Naive thymus-derived CD4-positive, alpha-beta T cell (primary cell): ENCODE measurements at regions not wholly inside any gene's neighbourhood (a gene's known extent, or its start where the extent isn't known, plus 50 kb on each side); places are given as distances from the start of the nearest gene placed in this dataset.

ENCODE experiments used
- ATAC-seq: fragments of 150-1000 bp; cut with Tn5 transposase; 2 replicates; pipeline ENCODE4 v1.10.0; 2021; ENCODE audit warnings: mild to moderate bottlenecking, moderate library complexity
- CTCF ChIA-PET: fragments of 350-600 bp; sonication (Branson Sonifier 250); formaldehyde crosslinking; loops from one replicate; lab custom pipeline; 2021; ENCODE audit warnings: antibody characterized with exemption; lab: Charles Lee
- POLR2A ChIA-PET: fragments of 350-600 bp; sonication (Branson Sonifier 250); formaldehyde crosslinking; loops from one replicate; lab custom pipeline; 2021; ENCODE audit warnings: antibody characterized with exemption, inconsistent platforms; lab: Charles Lee
- DNase-seq, 9 donors: peaks; one replicate each; pipeline versions ENCODE4 v3.0.0 to v3.0.0-alpha.2; 2020 to 2022; ENCODE audit warnings: mixed read lengths in 1 of 9
- H3K27ac ChIP-seq: one replicate; pipeline ENCODE4 v1.7.0; 2013; ENCODE audit warnings: mild to moderate bottlenecking, low read depth, low read length, moderate library complexity
- H3K27me3 ChIP-seq, 2 donors: one replicate each; pipeline ENCODE4 v1.7.0; 2013; ENCODE audit warnings: low read length in 2 of 2, mild to moderate bottlenecking in 2 of 2, moderate library complexity in 2 of 2; ENCODE audit not compliant: control insufficient read depth in 2 of 2, insufficient read depth in 2 of 2
- H3K36me3 ChIP-seq, 3 experiments: 1 replicate in 2 of 3; 2 replicates in 1 of 3; pipeline ENCODE4 v1.7.0; 2013; ENCODE audit warnings: low read length in 3 of 3, mild to moderate bottlenecking in 3 of 3, moderate library complexity in 1 of 3; ENCODE audit not compliant: insufficient read depth in 3 of 3, control insufficient read depth in 2 of 3
- H3K4me1 ChIP-seq, 2 donors: one replicate each; pipeline ENCODE4 v1.7.0; 2013; ENCODE audit warnings: low read length in 2 of 2, mild to moderate bottlenecking in 2 of 2, moderate library complexity in 1 of 2; ENCODE audit not compliant: control insufficient read depth in 2 of 2, insufficient read depth in 2 of 2
- H3K4me3 ChIP-seq: 2 replicates; pipeline ENCODE4 v1.7.0; 2013; ENCODE audit warnings: mild to moderate bottlenecking, low read length
- H3K9me3 ChIP-seq, 3 experiments: 1 replicate in 2 of 3; 2 replicates in 1 of 3; pipeline ENCODE4 v1.7.0; 2013; ENCODE audit warnings: low read length in 3 of 3; ENCODE audit not compliant: control insufficient read depth in 2 of 3
- H3K27ac Mint-ChIP-seq, 9 donors: one replicate each; pipeline ENCODE4 v1.8.0; 2020 to 2022; ENCODE audit warnings: mixed read lengths in 9 of 9, mild to moderate bottlenecking in 8 of 9, moderate library complexity in 5 of 9, inconsistent platforms in 2 of 9
- H3K27me3 Mint-ChIP-seq, 5 donors: one replicate each; pipeline ENCODE4 v1.8.0; 2021 to 2022; ENCODE audit warnings: mixed read lengths in 5 of 5, mild to moderate bottlenecking in 1 of 5
- H3K36me3 Mint-ChIP-seq, 5 donors: one replicate each; pipeline ENCODE4 v1.8.0; 2020 to 2022; ENCODE audit warnings: mixed read lengths in 5 of 5, mild to moderate bottlenecking in 3 of 5, inconsistent platforms in 1 of 5
- H3K4me1 Mint-ChIP-seq, 7 donors: one replicate each; pipeline ENCODE4 v1.8.0; 2020 to 2022; ENCODE audit warnings: mixed read lengths in 7 of 7, mild to moderate bottlenecking in 3 of 7, inconsistent platforms in 1 of 7
- H3K4me3 Mint-ChIP-seq, 10 donors: one replicate each; pipeline ENCODE4 v1.8.0; 2020 to 2022; ENCODE audit warnings: mild to moderate bottlenecking in 10 of 10, mixed read lengths in 10 of 10, moderate library complexity in 6 of 10, inconsistent platforms in 2 of 10
- H3K9me3 Mint-ChIP-seq, 11 donors: one replicate each; pipeline ENCODE4 v1.8.0; 2020 to 2022; ENCODE audit warnings: mixed read lengths in 11 of 11, mild to moderate bottlenecking in 4 of 11, inconsistent platforms in 1 of 11, moderate library complexity in 1 of 11
- intact Hi-C, 2 donors: fragments of 100-400 bp; cut with micrococcal nuclease; formaldehyde crosslinking; loops; one replicate each; pipeline ENCODE4 v1.15.1; 2023

GRCh38 chr22:48588878-48589450 lies 1238.7 kb downstream of the BRD1 start:
- intact Hi-C loops = no loop called here
- Histone ChIP-seq H3K27me3 (no peaks in the 10 kb centered on the region), H3K36me3 (no peaks in the 10 kb centered on the region), H3K4me3 (no peak overlapping the region), H3K4me1 (no peaks in the 10 kb centered on the region), H3K27ac (no peak overlapping the region), H3K9me3 (no peaks in the 10 kb centered on the region)
- H3K9me3 Mint-ChIP-seq = no peaks in the 10 kb centered on the region
- H3K27me3 Mint-ChIP-seq = peaks cover 0 to 14% (median 4%) of the 10 kb centered on the region in 5 donors
- H3K4me3 Mint-ChIP-seq = no peak overlapping the region
- POLR2A ChIA-PET = no interaction called here
- CTCF ChIA-PET = no interaction called here
- no peaks in the 10 kb centered on the region for H3K4me1 Mint-ChIP-seq
- H3K27ac Mint-ChIP-seq = peak overlapping the region in 1 of 9 donors; percentile 51
- DNase-seq (no peak), ATAC-seq (no peak)
- no peaks in the 10 kb centered on the region for H3K36me3 Mint-ChIP-seq

GRCh38 chr22:48588151-48588877 lies 1239.4 kb downstream of the BRD1 start:
- H3K36me3 Mint-ChIP-seq = no peaks in the 10 kb centered on the region
- Histone ChIP-seq H3K9me3 (no peaks in the 10 kb centered on the region), H3K4me3 (no peak overlapping the region), H3K27me3 (no peaks in the 10 kb centered on the region), H3K4me1 (no peaks in the 10 kb centered on the region), H3K36me3 (no peaks in the 10 kb centered on the region), H3K27ac (no peak overlapping the region)
- POLR2A ChIA-PET = no interaction called here
- ATAC-seq = no peak
- no peaks in the 10 kb centered on the region for H3K4me1 Mint-ChIP-seq
- H3K27ac Mint-ChIP-seq = no peak overlapping the region
- no peak overlapping the region for H3K4me3 Mint-ChIP-seq
- no peak for DNase-seq
- CTCF ChIA-PET = no interaction called here
- intact Hi-C loops = no loop called here
- no peaks in the 10 kb centered on the region for H3K9me3 Mint-ChIP-seq
- H3K27me3 Mint-ChIP-seq = peaks cover 0 to 14% (median 4%) of the 10 kb centered on the region in 5 donors

GRCh38 chr22:48587236-48587865 lies 1240.3 kb downstream of the BRD1 start:
- H3K4me1 Mint-ChIP-seq = no peaks in the 10 kb centered on the region
- no peak overlapping the region for H3K27ac Mint-ChIP-seq
- ChIA-PET CTCF (no interaction called here), POLR2A (no interaction called here)
- Histone ChIP-seq H3K4me1 (no peaks in the 10 kb centered on the region), H3K36me3 (no peaks in the 10 kb centered on the region), H3K4me3 (no peak overlapping the region), H3K27ac (no peak overlapping the region), H3K27me3 (no peaks in the 10 kb centered on the region), H3K9me3 (no peaks in the 10 kb centered on the region)
- DNase-seq (no peak), ATAC-seq (no peak)
- H3K27me3 Mint-ChIP-seq = peaks cover 0 to 14% (median 4%) of the 10 kb centered on the region in 5 donors
- H3K9me3 Mint-ChIP-seq = no peaks in the 10 kb centered on the region
- intact Hi-C loops = no loop called here
- H3K4me3 Mint-ChIP-seq = no peak overlapping the region
- no peaks in the 10 kb centered on the region for H3K36me3 Mint-ChIP-seq

- Mint-ChIP-seq H3K27me3 (peaks cover 0 to 14% (median 4%) of the 10 kb centered on the region in 5 donors), H3K9me3 (no peaks in the 10 kb centered on the region), H3K4me1 (no peaks in the 10 kb centered on the region), H3K27ac (no peak overlapping the region), H3K36me3 (no peaks in the 10 kb centered on the region), H3K4me3 (no peak overlapping the region)
- DNase-seq (no peak), ATAC-seq (no peak)
- CTCF ChIA-PET = no interaction called here
- no peaks in the 10 kb centered on the region for H3K4me1 ChIP-seq
- no peaks in the 10 kb centered on the region for H3K27me3 ChIP-seq
- no peak overlapping the region for H3K4me3 ChIP-seq
- H3K36me3 ChIP-seq = no peaks in the 10 kb centered on the region
- H3K9me3 ChIP-seq = no peaks in the 10 kb centered on the region
- intact Hi-C loops = no loop called here
- H3K27ac ChIP-seq = no peak overlapping the region
- POLR2A ChIA-PET = no interaction called here
Measured at GRCh38 chr22:48586799-48587185, 1240.9 kb downstream of the BRD1 start.

- Histone ChIP-seq H3K9me3 (no peaks in the 10 kb centered on the region), H3K27me3 (no peaks in the 10 kb centered on the region), H3K4me1 (no peaks in the 10 kb centered on the region), H3K4me3 (no peak overlapping the region), H3K36me3 (no peaks in the 10 kb centered on the region), H3K27ac (no peak overlapping the region)
- Mint-ChIP-seq H3K27ac (no peak overlapping the region), H3K4me1 (no peaks in the 10 kb centered on the region), H3K36me3 (no peaks in the 10 kb centered on the region), H3K9me3 (no peaks in the 10 kb centered on the region), H3K4me3 (no peak overlapping the region), H3K27me3 (peaks cover 0 to 14% (median 4%) of the 10 kb centered on the region in 5 donors)
- ATAC-seq (no peak), DNase-seq (no peak)
- CTCF ChIA-PET = no interaction called here
- POLR2A ChIA-PET = no interaction called here
- intact Hi-C loops = no loop called here
Measured at GRCh38 chr22:48585916-48586798, 1241.5 kb downstream of the BRD1 start.

- no peaks in the 10 kb centered on the region for H3K36me3 ChIP-seq
- H3K4me3 ChIP-seq = no peak overlapping the region
- no peaks in the 10 kb centered on the region for H3K27me3 ChIP-seq
- no peak overlapping the region for H3K4me3 Mint-ChIP-seq
- H3K36me3 Mint-ChIP-seq = no peaks in the 10 kb centered on the region
- POLR2A ChIA-PET = no interaction called here
- no peaks in the 10 kb centered on the region for H3K4me1 ChIP-seq
- DNase-seq (no peak), ATAC-seq (no peak)
- H3K27me3 Mint-ChIP-seq = peaks cover 0 to 11% (median 0%) of the 10 kb centered on the region in 5 donors
- CTCF ChIA-PET = no interaction called here
- no peaks in the 10 kb centered on the region for H3K4me1 Mint-ChIP-seq
- H3K27ac ChIP-seq = no peak overlapping the region
- no peaks in the 10 kb centered on the region for H3K9me3 ChIP-seq
- no peak overlapping the region for H3K27ac Mint-ChIP-seq
- intact Hi-C loops = no loop called here
- no peaks in the 10 kb centered on the region for H3K9me3 Mint-ChIP-seq
Measured at GRCh38 chr22:48584170-48584569, 1243.5 kb downstream of the BRD1 start.
